ENCODE measurements at regions not wholly inside any gene's neighbourhood (a gene's known extent, or its start where the extent isn't known, plus 50 kb on each side); places are given as distances from the start of the nearest gene placed in this dataset.
A peak's percentile ranks its signal among the peaks of the same experiment; 100 is the strongest.

GRCh38 chrX:30957753-30958152 lies 68.7 kb upstream of the TAB3 start:
- no peak for TF ChIP-seq POLR2AphosphoS5 (IDR thresholded peaks at IDR 0.05; ENCODE audit: low read depth, low read length)
- TF ChIP-seq POLR2A (IDR thresholded peaks at IDR 0.05; ENCODE audit: borderline replicate concordance, extremely low read depth, insufficient read depth, insufficient read length), result no peak
- TF ChIP-seq, protein P1, sequence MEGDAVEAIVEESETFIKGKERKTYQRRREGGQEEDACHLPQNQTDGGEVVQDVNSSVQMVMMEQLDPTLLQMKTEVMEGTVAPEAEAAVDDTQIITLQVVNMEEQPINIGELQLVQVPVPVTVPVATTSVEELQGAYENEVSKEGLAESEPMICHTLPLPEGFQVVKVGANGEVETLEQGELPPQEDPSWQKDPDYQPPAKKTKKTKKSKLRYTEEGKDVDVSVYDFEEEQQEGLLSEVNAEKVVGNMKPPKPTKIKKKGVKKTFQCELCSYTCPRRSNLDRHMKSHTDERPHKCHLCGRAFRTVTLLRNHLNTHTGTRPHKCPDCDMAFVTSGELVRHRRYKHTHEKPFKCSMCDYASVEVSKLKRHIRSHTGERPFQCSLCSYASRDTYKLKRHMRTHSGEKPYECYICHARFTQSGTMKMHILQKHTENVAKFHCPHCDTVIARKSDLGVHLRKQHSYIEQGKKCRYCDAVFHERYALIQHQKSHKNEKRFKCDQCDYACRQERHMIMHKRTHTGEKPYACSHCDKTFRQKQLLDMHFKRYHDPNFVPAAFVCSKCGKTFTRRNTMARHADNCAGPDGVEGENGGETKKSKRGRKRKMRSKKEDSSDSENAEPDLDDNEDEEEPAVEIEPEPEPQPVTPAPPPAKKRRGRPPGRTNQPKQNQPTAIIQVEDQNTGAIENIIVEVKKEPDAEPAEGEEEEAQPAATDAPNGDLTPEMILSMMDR (IDR thresholded peaks at IDR 0.05 in 2 of 3, conservative IDR thresholded peaks at IDR 0.05 in 1 of 3; ENCODE audit: borderline replicate concordance in 1 of 3, insufficient read depth in 1 of 3, low read depth in 2 of 3, low read length in 2 of 3), result no peak
- TF ChIP-seq RAD21 (IDR thresholded peaks at IDR 0.05; ENCODE audit: low read depth), result no peak
- no peak for TF ChIP-seq EZH2 (IDR thresholded peaks at IDR 0.05)
- no peak for TF ChIP-seq ZNF274 (IDR thresholded peaks at IDR 0.05; ENCODE audit: low read depth, low read length)
- no peak for TF ChIP-seq JUND (IDR thresholded peaks at IDR 0.05)
- no peak for TF ChIP-seq ATF3 (IDR thresholded peaks at IDR 0.05)
- TF ChIP-seq FOSL1 (IDR thresholded peaks at IDR 0.05; ENCODE audit: low read depth), result 0 out of 2 replicates have a peak, but pooled peaks have one; percentile 8

Data from HCT116 (cell line).